ENCODE measurements at regions not wholly inside any gene's neighbourhood (a gene's known extent, or its start where the extent isn't known, plus 50 kb on each side); places are given as distances from the start of the nearest gene placed in this dataset.
A peak's percentile ranks its signal among the peaks of the same experiment; 100 is the strongest.

GRCh38 chr5:89397096-89397495, 514.1 kb upstream of the MEF2C start:
- Histone ChIP-seq H3K4me3 (replicated peaks in 1 of 3; ENCODE audit: insufficient read depth in 1 of 3, low read depth in 1 of 3, low read length in 3 of 3) (no peak overlapping the region), H3K9ac (replicated peaks; ENCODE audit: extremely low read depth, insufficient read depth, low read length) (no peak overlapping the region), H3K79me2 (ENCODE audit: control insufficient read depth, insufficient read depth, low read length) (no peaks in the 10 kb centered on the region), H3K27me3 (ENCODE audit: control insufficient read depth in 2 of 2, insufficient read depth in 2 of 2, low read length in 2 of 2) (no peaks in the 10 kb centered on the region), H3K9me1 (replicated peaks; ENCODE audit: control insufficient read depth, extremely low read depth, insufficient read depth, low read length) (no peaks in the 10 kb centered on the region), H3K4me2 (ENCODE audit: insufficient read depth, low read length) (no peak overlapping the region), H3K4me1 (ENCODE audit: control insufficient read depth, extremely low read depth, insufficient read depth, low read length) (no peaks in the 10 kb centered on the region), H3K27ac (ENCODE audit: insufficient read depth, low read depth, low read length) (no peak overlapping the region), H3K36me3 (ENCODE audit: control insufficient read depth in 2 of 2, extremely low read depth in 1 of 2, insufficient read depth in 2 of 2, low read length in 2 of 2) (no peaks in the 10 kb centered on the region), H4K20me1 (replicated peaks; ENCODE audit: control insufficient read depth, extremely low read depth, insufficient read depth, low read length) (no peaks in the 10 kb centered on the region), H3K9me3 (replicated peaks; ENCODE audit: control insufficient read depth, insufficient read depth, low read length) (no peaks in the 10 kb centered on the region), H2AFZ (ENCODE audit: low read depth, low read length) (peak overlapping the region; percentile 36)
- intact Hi-C loops (cut with micrococcal nuclease) (no loop called here), dilution Hi-C loops (cut with MboI; ENCODE audit: extremely low pct_ligation_motif_present, low sequenced_read_pairs) (no loop called here)
- no peak for TF ChIP-seq CTCF (IDR thresholded peaks at IDR 0.05; ENCODE audit: extremely low read depth in 1 of 2, insufficient read depth in 1 of 2, low read depth in 1 of 2, low read length in 2 of 2)
- no peak for TF ChIP-seq MYC (IDR thresholded peaks at IDR 0.05; ENCODE audit: low read depth, low read length)
- peak; percentile 59 for TF ChIP-seq FOS (IDR thresholded peaks at IDR 0.05; ENCODE audit: borderline replicate concordance, insufficient read depth, low read length)
- peak; percentile 2 for TF ChIP-seq JUN (IDR thresholded peaks at IDR 0.05; ENCODE audit: borderline replicate concordance, insufficient read depth, insufficient read length, low read depth)
- TF ChIP-seq POLR2A (IDR thresholded peaks at IDR 0.05; ENCODE audit: low read depth, low read length), result no peak
- no peak for TF ChIP-seq EZH2 (IDR thresholded peaks at IDR 0.05; ENCODE audit: borderline replicate concordance, low read depth, low read length, severe bottlenecking)
- no peak for FAIRE-seq
- no TSS peak for BruUV-seq (replicated peaks)
- POLR2A ChIA-PET, result no interaction called here
- CTCF ChIA-PET, result interaction anchor here (0.8 kb wide), 1 partner anchor 17 kb away, joined by 3 read pairs; no protein-coding TSS in a partner anchor
- peak; percentile 31 for DNase-seq (ENCODE audit: low read depth, low spot score)

Data from endothelial cell of umbilical vein (primary cell).